HG03039 (cell line): ENCODE measurements at regions not wholly inside any gene's neighbourhood (a gene's known extent, or its start where the extent isn't known, plus 50 kb on each side); places are given as distances from the start of the nearest gene placed in this dataset.
"Not testable (repeated sequence)": the region's sequence is repeated elsewhere in the genome, so short reads cannot be mapped to it uniquely, and the experiment has no call there.

Experiments
- ATAC-seq: cut with Tn5 transposase; IDR thresholded peaks from one replicate; pipeline ENCODE4 v1.9.1; 2021; ENCODE audit warnings: mild to moderate bottlenecking, moderate library complexity; ENCODE audit not compliant: unreplicated experiment

- ATAC-seq = no peak
These were observed 317.5 kb upstream of the CXADR start for GRCh38 chr21:17195351-17195750.

- no peak for ATAC-seq
These were observed 316.9 kb upstream of the CXADR start for GRCh38 chr21:17195976-17196375.

- ATAC-seq = no peak
These were observed 316.2 kb upstream of the CXADR start for GRCh38 chr21:17196623-17197022.

- no peak for ATAC-seq
These were observed 314.8 kb upstream of the CXADR start for GRCh38 chr21:17197996-17198395.

- no peak for ATAC-seq
These were observed 312.6 kb upstream of the CXADR start for GRCh38 chr21:17200250-17200649.

GRCh38 chr21:17201741-17202260 lies 311.0 kb upstream of the CXADR start:
- no peak for ATAC-seq

- no peak for ATAC-seq
These were observed 298.0 kb upstream of the CXADR start for GRCh38 chr21:17214801-17215200.

GRCh38 chr21:17219050-17219449 lies 293.8 kb upstream of the CXADR start:
- not testable (repeated sequence) for ATAC-seq

- ATAC-seq = no peak
These were observed 281.7 kb upstream of the CXADR start for GRCh38 chr21:17231124-17231523.

GRCh38 chr21:17231771-17232170 lies 281.1 kb upstream of the CXADR start:
- ATAC-seq = no peak

GRCh38 chr21:17238468-17238867 lies 274.4 kb upstream of the CXADR start:
- ATAC-seq = no peak

- no peak for ATAC-seq
These were observed 262.0 kb upstream of the CXADR start for GRCh38 chr21:17250778-17251241.

- ATAC-seq = no peak
These were observed 255.1 kb upstream of the CXADR start for GRCh38 chr21:17257784-17258183.

GRCh38 chr21:17264182-17264581 lies 248.7 kb upstream of the CXADR start:
- ATAC-seq = no peak

GRCh38 chr21:17269760-17270159 lies 243.1 kb upstream of the CXADR start:
- ATAC-seq = no peak

GRCh38 chr21:17270229-17270628 lies 242.6 kb upstream of the CXADR start:
- no peak for ATAC-seq

GRCh38 chr21:17279663-17280062 lies 233.2 kb upstream of the CXADR start:
- ATAC-seq = no peak

- ATAC-seq = not testable (repeated sequence)
These were observed 219.8 kb upstream of the CXADR start for GRCh38 chr21:17293016-17293562.

- no peak for ATAC-seq
These were observed 216.8 kb upstream of the CXADR start for GRCh38 chr21:17295997-17296396.

GRCh38 chr21:17299576-17299975 lies 213.3 kb upstream of the CXADR start:
- not testable (repeated sequence) for ATAC-seq

- ATAC-seq = not testable (repeated sequence)
These were observed 185.1 kb upstream of the CXADR start for GRCh38 chr21:17327715-17328114.

GRCh38 chr21:17334484-17334883 lies 178.4 kb upstream of the CXADR start:
- no peak for ATAC-seq

- no peak for ATAC-seq
These were observed 172.8 kb upstream of the CXADR start for GRCh38 chr21:17340081-17340480.
